ENCODE measurements at regions not wholly inside any gene's neighbourhood (a gene's known extent, or its start where the extent isn't known, plus 50 kb on each side); places are given as distances from the start of the nearest gene placed in this dataset.

DNA sequence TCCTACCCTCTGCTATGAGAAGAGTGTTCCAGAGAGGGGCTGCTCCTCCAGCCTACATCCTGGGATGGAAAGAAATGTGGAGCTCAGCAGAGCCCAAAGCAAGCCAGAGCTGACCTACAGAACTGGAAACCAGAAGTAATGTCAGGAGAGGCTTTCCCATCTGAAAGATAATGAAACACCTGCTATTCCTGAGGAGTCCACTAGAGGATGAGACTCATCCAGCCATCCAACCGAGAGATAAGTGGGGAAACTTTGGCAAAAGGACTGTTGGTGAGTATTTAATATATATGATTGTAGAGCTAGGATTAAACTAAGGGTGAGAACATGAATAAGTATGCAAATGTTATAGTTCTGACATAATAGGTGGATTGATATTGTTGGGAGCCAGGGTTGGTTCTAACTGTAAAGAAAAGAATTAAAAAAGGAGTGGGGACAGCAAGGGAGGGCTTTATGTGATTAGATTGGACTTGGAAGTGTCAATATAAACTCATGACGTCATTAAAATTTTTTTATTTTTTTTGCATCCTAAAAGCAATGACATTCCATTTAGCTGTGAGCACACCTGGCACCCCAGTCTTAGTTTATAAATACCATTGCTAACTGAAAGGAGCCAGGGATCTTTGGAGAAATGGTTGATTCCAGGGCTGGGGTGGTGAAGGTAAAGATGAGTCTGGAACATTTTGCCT, 312.8 kb upstream of the NFE2L3 start:
- peak; percentile 66 for TF ChIP-seq CTCF (conservative IDR thresholded peaks at IDR 0.05; ENCODE audit: low read depth, low read length)
- no peak overlapping the region for H3K4me3 ChIP-seq (ENCODE audit: low read depth, low read length)
- peak; percentile 44 for DNase-seq (ENCODE audit: low read depth)

DNA sequence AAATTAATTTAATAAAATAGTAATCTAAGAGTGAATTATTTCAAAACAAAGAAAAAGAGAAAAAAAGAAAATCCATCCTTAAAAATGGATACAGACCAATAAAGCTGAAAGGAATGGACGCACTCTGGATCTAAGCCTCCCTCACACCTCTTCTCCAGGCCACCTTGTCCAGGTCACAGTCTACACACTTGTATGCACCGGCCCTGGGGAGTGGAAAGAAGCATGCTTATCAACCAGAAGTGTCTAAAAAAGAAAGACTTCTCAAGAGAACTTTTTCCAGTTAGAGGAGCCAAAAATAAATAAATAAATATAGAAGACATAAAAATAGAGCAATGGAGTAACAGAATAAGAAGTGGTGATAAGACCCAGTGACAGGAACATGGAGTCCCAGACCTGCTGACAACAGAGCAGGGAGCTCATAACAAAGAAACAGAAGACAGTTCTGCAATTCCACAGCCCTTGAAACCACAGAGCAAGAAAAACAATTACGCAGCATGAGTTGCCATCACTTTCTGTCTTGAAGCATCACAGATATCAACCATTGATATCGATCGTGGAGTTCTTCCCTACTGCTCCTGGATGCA, 311.7 kb upstream of the NFE2L3 start:
- DNase-seq (ENCODE audit: low read depth), result peak; percentile 66

DNA sequence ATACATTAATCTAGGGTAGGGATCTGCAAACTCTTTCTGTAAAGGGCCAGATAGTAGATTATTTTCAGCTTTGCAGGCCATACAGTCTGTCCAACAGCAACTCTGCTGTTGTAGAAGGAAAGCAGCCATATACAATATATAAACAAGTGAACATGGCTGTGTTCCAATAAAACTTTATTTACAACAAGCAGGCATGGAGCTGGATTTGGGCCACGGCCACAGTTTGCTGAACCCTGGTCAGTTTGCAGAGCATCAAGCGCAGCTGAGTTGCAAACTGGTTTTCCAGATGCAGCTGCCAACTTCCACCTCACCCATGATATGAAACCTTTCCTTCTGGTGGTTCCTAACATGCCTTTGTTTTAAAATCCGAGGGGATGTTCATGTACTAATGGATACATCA, 310.4 kb upstream of the NFE2L3 start:
- TF ChIP-seq CTCF (conservative IDR thresholded peaks at IDR 0.05; ENCODE audit: low read depth, low read length), result no peak
- no peak for DNase-seq (ENCODE audit: low read depth)
- H3K4me3 ChIP-seq (ENCODE audit: low read depth, low read length), result no peak overlapping the region

More for the DNA sequence above, 311.7 kb upstream of the NFE2L3 start:
- no peak for TF ChIP-seq CTCF (conservative IDR thresholded peaks at IDR 0.05; ENCODE audit: low read depth, low read length)
- H3K4me3 ChIP-seq (ENCODE audit: low read depth, low read length), result no peak overlapping the region

- peak; percentile 61 for DNase-seq (ENCODE audit: low read depth)
- H3K4me3 ChIP-seq (ENCODE audit: low read depth, low read length), result no peak overlapping the region
- no peak for TF ChIP-seq CTCF (conservative IDR thresholded peaks at IDR 0.05; ENCODE audit: low read depth, low read length)
Observed at GRCh38 chr7:25842201-25842733, 309.7 kb upstream of the NFE2L3 start.

- peak; percentile 24 for TF ChIP-seq CTCF (conservative IDR thresholded peaks at IDR 0.05; ENCODE audit: low read depth, low read length)
- no peak overlapping the region for H3K4me3 ChIP-seq (ENCODE audit: low read depth, low read length)
- DNase-seq (ENCODE audit: low read depth), result no peak
Observed at GRCh38 chr7:25843467-25843866, 308.5 kb upstream of the NFE2L3 start.

DNA sequence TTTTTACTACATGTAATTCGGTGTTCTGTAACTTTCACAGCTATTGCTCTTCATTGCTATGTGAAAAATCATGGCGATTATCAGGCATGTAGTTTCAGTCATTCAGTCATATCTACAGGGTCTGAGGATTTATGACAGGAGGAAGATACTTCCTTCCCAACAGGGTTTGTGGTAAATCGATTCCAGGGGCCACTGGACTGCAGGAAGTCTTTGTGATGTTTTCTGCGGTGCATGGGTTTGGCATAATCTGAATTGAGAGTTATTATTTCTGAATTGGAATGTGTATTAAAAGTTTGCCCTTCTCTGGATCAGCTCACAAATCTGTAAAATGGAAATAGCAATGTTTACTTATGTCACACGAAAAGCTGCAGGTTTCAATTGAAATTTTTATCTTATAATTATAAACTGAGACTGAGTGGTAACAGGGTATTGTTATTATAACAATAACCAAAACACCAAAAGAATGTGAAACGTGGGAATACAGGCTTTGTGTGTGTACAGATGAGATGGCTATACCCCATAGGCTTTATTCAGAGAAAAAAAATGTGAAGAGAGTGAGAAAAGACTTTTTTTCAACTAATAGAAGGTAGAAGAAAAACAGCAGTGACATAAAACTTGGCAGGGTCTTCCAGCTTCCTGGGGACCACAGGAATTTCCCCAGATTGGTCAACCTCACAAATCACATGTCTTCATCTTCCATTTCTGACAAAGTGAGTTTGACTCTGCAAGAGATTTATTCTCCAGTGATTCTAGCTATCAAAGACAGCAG, 307.7 kb upstream of the NFE2L3 start:
- DNase-seq (ENCODE audit: low read depth), result peak; percentile 95
- H3K4me3 ChIP-seq (ENCODE audit: low read depth, low read length), result no peak overlapping the region
- no peak for TF ChIP-seq CTCF (conservative IDR thresholded peaks at IDR 0.05; ENCODE audit: low read depth, low read length)

Measured in choroid plexus epithelial cell (primary cell).